ENCODE measurements at regions not wholly inside any gene's neighbourhood (a gene's known extent, or its start where the extent isn't known, plus 50 kb on each side); places are given as distances from the start of the nearest gene placed in this dataset.

- Histone ChIP-seq H3K36me3 (replicated peaks in 1 of 2; ENCODE audit: control insufficient read depth in 1 of 2, insufficient read depth in 2 of 2, low read length in 2 of 2) (no peaks in the 10 kb centered on the region), H3K27me3 (ENCODE audit: control insufficient read depth in 2 of 2, insufficient read depth in 2 of 2, low read length in 2 of 2) (no peaks in the 10 kb centered on the region), H3K9me3 (replicated peaks in 1 of 2; ENCODE audit: control insufficient read depth in 1 of 2, insufficient read depth in 1 of 2, low read length in 2 of 2) (peaks cover 3 to 4% of the 10 kb centered on the region in 2 donors), H3K9ac (ENCODE audit: insufficient read depth, low read length, poor library complexity, severe bottlenecking) (no peak overlapping the region), H3K27ac (ENCODE audit: low read depth in 1 of 2, low read length in 2 of 2) (no peak overlapping the region), H4K20me1 (ENCODE audit: insufficient read depth, low read length) (no peaks in the 10 kb centered on the region), H3K4me3 (replicated peaks in 1 of 3; ENCODE audit: low read depth in 2 of 3, low read length in 3 of 3) (no peak overlapping the region), H3K79me2 (ENCODE audit: insufficient read depth, low read length) (no peaks in the 10 kb centered on the region), H3K4me1 (ENCODE audit: control insufficient read depth in 1 of 2, insufficient read depth in 2 of 2, low read length in 2 of 2) (no peaks in the 10 kb centered on the region), H2AFZ (ENCODE audit: insufficient read depth, low read depth, low read length, poor library complexity, severe bottlenecking) (no peak overlapping the region), H3K4me2 (replicated peaks; ENCODE audit: extremely low read depth, low read length, poor library complexity, severe bottlenecking) (no peak overlapping the region)
- Mint-ChIP-seq H3K27me3 (ENCODE audit: low read depth in 3 of 3) (peaks cover 0 to 2% (median 0%) of the 10 kb centered on the region in 3 donors), H3K4me3 (no peak overlapping the region), H3K36me3 (no peaks in the 10 kb centered on the region), H3K4me1 (no peaks in the 10 kb centered on the region), H3K27ac (no peak overlapping the region), H3K9me3 (peaks cover 0 to 7% (median 0%) of the 10 kb centered on the region in 7 donors)
- no peak for TF ChIP-seq CTCF (IDR thresholded peaks at IDR 0.05)
- 95% methylated on average over 3 of the region's 4 CpGs for WGBS (ENCODE audit: insufficient coverage)
- DNase-seq, result no peak
- intact Hi-C loops (cut with micrococcal nuclease), result no loop called here
Observed at GRCh38 chr3:163561151-163561550, 1517.1 kb downstream of the SI start.

GRCh38 chr3:163560459-163560858 is 1517.8 kb downstream of the SI start:
- Histone ChIP-seq H3K27me3 (ENCODE audit: control insufficient read depth in 2 of 2, insufficient read depth in 2 of 2, low read length in 2 of 2) (no peaks in the 10 kb centered on the region), H3K9me3 (replicated peaks in 1 of 2; ENCODE audit: control insufficient read depth in 1 of 2, insufficient read depth in 1 of 2, low read length in 2 of 2) (peaks cover 3 to 4% of the 10 kb centered on the region in 2 donors), H2AFZ (ENCODE audit: insufficient read depth, low read depth, low read length, poor library complexity, severe bottlenecking) (no peak overlapping the region), H3K4me2 (replicated peaks; ENCODE audit: extremely low read depth, low read length, poor library complexity, severe bottlenecking) (no peak overlapping the region), H3K9ac (ENCODE audit: insufficient read depth, low read length, poor library complexity, severe bottlenecking) (no peak overlapping the region), H3K4me1 (ENCODE audit: control insufficient read depth in 1 of 2, insufficient read depth in 2 of 2, low read length in 2 of 2) (no peaks in the 10 kb centered on the region), H3K4me3 (replicated peaks in 1 of 3; ENCODE audit: low read depth in 2 of 3, low read length in 3 of 3) (no peak overlapping the region), H3K36me3 (replicated peaks in 1 of 2; ENCODE audit: control insufficient read depth in 1 of 2, insufficient read depth in 2 of 2, low read length in 2 of 2) (no peaks in the 10 kb centered on the region), H3K79me2 (ENCODE audit: insufficient read depth, low read length) (no peaks in the 10 kb centered on the region), H4K20me1 (ENCODE audit: insufficient read depth, low read length) (no peaks in the 10 kb centered on the region), H3K27ac (ENCODE audit: low read depth in 1 of 2, low read length in 2 of 2) (no peak overlapping the region)
- no peak overlapping the region for H3K4me3 Mint-ChIP-seq
- 92% methylated on average over 2 of the region's 2 CpGs for WGBS (ENCODE audit: insufficient coverage)
- no peak for DNase-seq
- intact Hi-C loops (cut with micrococcal nuclease), result no loop called here
- H3K27me3 Mint-ChIP-seq (ENCODE audit: low read depth in 3 of 3), result peaks cover 0 to 2% (median 0%) of the 10 kb centered on the region in 3 donors
- no peak overlapping the region for H3K27ac Mint-ChIP-seq
- H3K9me3 Mint-ChIP-seq, result peaks cover 0 to 7% (median 0%) of the 10 kb centered on the region in 7 donors
- no peaks in the 10 kb centered on the region for H3K36me3 Mint-ChIP-seq
- TF ChIP-seq CTCF (IDR thresholded peaks at IDR 0.05), result no peak
- H3K4me1 Mint-ChIP-seq, result no peaks in the 10 kb centered on the region

Measured in CD14-positive monocyte (primary cell).